Panc1 (cell line): ENCODE measurements at regions not wholly inside any gene's neighbourhood (a gene's known extent, or its start where the extent isn't known, plus 50 kb on each side); places are given as distances from the start of the nearest gene placed in this dataset.

Experiments
- ATAC-seq: fragments of 200-7000 bp; cut with Tn5 transposase; 2 replicates; pipeline ENCODE4 v1.9.1; 2020; ENCODE audit warnings: mild to moderate bottlenecking, moderate library complexity
- BruUV-seq: library from RNA; stranded (reverse); fragments of 400-500 nt; replicated peaks from 2 replicates; lab custom pipeline; 2021; lab: Mats Ljungman, UMichigan
- CTCF ChIA-PET: fragments of 300-600 bp; sonication (Branson Sonifier 250); formaldehyde crosslinking; loops from one replicate; lab custom pipeline; 2022; ENCODE audit warnings: antibody characterized with exemption; lab: Charles Lee
- POLR2A ChIA-PET: fragments of 300-600 bp; sonication (Branson Sonifier 250); formaldehyde crosslinking; loops from one replicate; lab custom pipeline; 2022; ENCODE audit warnings: antibody characterized with exemption; lab: Charles Lee
- DNase-seq: peaks from one replicate; pipeline ENCODE4 v3.0.0-alpha.2; 2010; ENCODE audit warnings: low read depth, low spot score
- H3K27ac ChIP-seq: 2 replicates; pipeline ENCODE4 v1.5.1; 2011; ENCODE audit warnings: mild to moderate bottlenecking, low read length, inconsistent platforms
- H3K27me3 ChIP-seq: fragments of 200-500 bp; sonication (Bioruptor generic); 2 replicates; pipeline ENCODE4 v1.6.0; 2014; ENCODE audit warnings: low read length, inconsistent platforms; ENCODE audit not compliant: control insufficient read depth, insufficient read depth
- H3K36me3 ChIP-seq: fragments of 200-500 bp; sonication (Bioruptor generic); 2 replicates; pipeline ENCODE4 v1.5.1; 2014; ENCODE audit warnings: inconsistent platforms, mild to moderate bottlenecking, low read length, moderate library complexity; ENCODE audit not compliant: control insufficient read depth, insufficient read depth
- H3K4me1 ChIP-seq: 2 replicates; pipeline ENCODE4 v1.5.1; 2011; ENCODE audit warnings: inconsistent platforms, mild to moderate bottlenecking, low read length, moderate library complexity; ENCODE audit not compliant: control insufficient read depth, insufficient read depth
- H3K4me3 ChIP-seq, 2 experiments: 2 replicates each; pipeline ENCODE4 v1.5.1; 2011 to 2012; ENCODE audit warnings: low read depth in 2 of 2, low read length in 2 of 2, mild to moderate bottlenecking in 2 of 2, inconsistent platforms in 1 of 2, moderate library complexity in 1 of 2
- H3K9me3 ChIP-seq: fragments of 200-500 bp; sonication (Bioruptor generic); 2 replicates; pipeline ENCODE4 v1.5.1; 2014; ENCODE audit warnings: low read depth, mild to moderate bottlenecking, inconsistent platforms, low read length, moderate library complexity; ENCODE audit not compliant: control insufficient read depth, insufficient read depth
- POLR2AphosphoS5 ChIP-seq: IDR thresholded peaks from 2 replicates; pipeline ENCODE4 v1.6.1; 2012; ENCODE audit warnings: mild to moderate bottlenecking, low read depth, low read length, moderate library complexity
- SIN3A ChIP-seq: IDR thresholded peaks from 2 replicates; pipeline ENCODE4 v1.6.1; 2012; ENCODE audit warnings: low read depth, mild to moderate bottlenecking, low read length, moderate library complexity, borderline replicate concordance; ENCODE audit not compliant: insufficient read depth
- TCF7L2 ChIP-seq: IDR thresholded peaks from 2 replicates; pipeline ENCODE4 v1.6.1; 2011; ENCODE audit warnings: mild to moderate bottlenecking, low read depth, low read length, inconsistent platforms
- in situ Hi-C: cut with HindIII; loops from 2 replicates; pipeline ENCODE4 v1.10.0; 2016; ENCODE audit warnings: low sequenced_read_pairs, low pct_unique_long_range_greater_than_20kb
- intact Hi-C: fragments of 100-400 bp; cut with micrococcal nuclease; formaldehyde crosslinking; loops from one replicate; pipeline ENCODE4 v1.10.0; 2022; ENCODE audit not compliant: unreplicated experiment
- TF ChIP-seq, protein P1 (sequence below): fragments of 450-650 bp; IDR thresholded peaks from 2 replicates; pipeline ENCODE4 v1.5.1; 2017; ENCODE audit warnings: mild to moderate bottlenecking
- TF ChIP-seq, protein P2 (sequence below), 2 experiments: IDR thresholded peaks; 2 replicates each; pipeline ENCODE4 v1.6.1; 2011 to 2012; ENCODE audit warnings: low read depth in 2 of 2, control low read depth in 1 of 2, low read length in 1 of 2, mild to moderate bottlenecking in 1 of 2, moderate library complexity in 1 of 2; ENCODE audit not compliant: insufficient read depth in 1 of 2

- ChIA-PET POLR2A (no interaction called here), CTCF (no interaction called here)
- intact Hi-C loops, result no loop called here
- DNase-seq, result no peak
- Histone ChIP-seq H3K9me3 (no peaks in the 10 kb centered on the region), H3K27ac (no peak overlapping the region), H3K4me3 (no peak overlapping the region), H3K4me1 (no peaks in the 10 kb centered on the region), H3K36me3 (no peaks in the 10 kb centered on the region), H3K27me3 (no peaks in the 10 kb centered on the region)
- ATAC-seq, result no peak
- no TSS peak for BruUV-seq
- in situ Hi-C loops, result no loop called here
- TF ChIP-seq, protein P1, sequence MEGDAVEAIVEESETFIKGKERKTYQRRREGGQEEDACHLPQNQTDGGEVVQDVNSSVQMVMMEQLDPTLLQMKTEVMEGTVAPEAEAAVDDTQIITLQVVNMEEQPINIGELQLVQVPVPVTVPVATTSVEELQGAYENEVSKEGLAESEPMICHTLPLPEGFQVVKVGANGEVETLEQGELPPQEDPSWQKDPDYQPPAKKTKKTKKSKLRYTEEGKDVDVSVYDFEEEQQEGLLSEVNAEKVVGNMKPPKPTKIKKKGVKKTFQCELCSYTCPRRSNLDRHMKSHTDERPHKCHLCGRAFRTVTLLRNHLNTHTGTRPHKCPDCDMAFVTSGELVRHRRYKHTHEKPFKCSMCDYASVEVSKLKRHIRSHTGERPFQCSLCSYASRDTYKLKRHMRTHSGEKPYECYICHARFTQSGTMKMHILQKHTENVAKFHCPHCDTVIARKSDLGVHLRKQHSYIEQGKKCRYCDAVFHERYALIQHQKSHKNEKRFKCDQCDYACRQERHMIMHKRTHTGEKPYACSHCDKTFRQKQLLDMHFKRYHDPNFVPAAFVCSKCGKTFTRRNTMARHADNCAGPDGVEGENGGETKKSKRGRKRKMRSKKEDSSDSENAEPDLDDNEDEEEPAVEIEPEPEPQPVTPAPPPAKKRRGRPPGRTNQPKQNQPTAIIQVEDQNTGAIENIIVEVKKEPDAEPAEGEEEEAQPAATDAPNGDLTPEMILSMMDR, result no peak
- TF ChIP-seq SIN3A (no peak), POLR2AphosphoS5 (no peak), TCF7L2 (no peak)
- TF ChIP-seq, protein P2, sequence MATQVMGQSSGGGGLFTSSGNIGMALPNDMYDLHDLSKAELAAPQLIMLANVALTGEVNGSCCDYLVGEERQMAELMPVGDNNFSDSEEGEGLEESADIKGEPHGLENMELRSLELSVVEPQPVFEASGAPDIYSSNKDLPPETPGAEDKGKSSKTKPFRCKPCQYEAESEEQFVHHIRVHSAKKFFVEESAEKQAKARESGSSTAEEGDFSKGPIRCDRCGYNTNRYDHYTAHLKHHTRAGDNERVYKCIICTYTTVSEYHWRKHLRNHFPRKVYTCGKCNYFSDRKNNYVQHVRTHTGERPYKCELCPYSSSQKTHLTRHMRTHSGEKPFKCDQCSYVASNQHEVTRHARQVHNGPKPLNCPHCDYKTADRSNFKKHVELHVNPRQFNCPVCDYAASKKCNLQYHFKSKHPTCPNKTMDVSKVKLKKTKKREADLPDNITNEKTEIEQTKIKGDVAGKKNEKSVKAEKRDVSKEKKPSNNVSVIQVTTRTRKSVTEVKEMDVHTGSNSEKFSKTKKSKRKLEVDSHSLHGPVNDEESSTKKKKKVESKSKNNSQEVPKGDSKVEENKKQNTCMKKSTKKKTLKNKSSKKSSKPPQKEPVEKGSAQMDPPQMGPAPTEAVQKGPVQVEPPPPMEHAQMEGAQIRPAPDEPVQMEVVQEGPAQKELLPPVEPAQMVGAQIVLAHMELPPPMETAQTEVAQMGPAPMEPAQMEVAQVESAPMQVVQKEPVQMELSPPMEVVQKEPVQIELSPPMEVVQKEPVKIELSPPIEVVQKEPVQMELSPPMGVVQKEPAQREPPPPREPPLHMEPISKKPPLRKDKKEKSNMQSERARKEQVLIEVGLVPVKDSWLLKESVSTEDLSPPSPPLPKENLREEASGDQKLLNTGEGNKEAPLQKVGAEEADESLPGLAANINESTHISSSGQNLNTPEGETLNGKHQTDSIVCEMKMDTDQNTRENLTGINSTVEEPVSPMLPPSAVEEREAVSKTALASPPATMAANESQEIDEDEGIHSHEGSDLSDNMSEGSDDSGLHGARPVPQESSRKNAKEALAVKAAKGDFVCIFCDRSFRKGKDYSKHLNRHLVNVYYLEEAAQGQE (IDR thresholded peaks at IDR 0.05; ENCODE audit: insufficient read depth in 1 of 2, low read depth in 2 of 2, low read length in 1 of 2), result no peak
These were observed 87.3 kb upstream of the NMU start for GRCh38 chr4:55723403-55723802.

GRCh38 chr4:55725057-55725456 lies 89.0 kb upstream of the NMU start:
- Histone ChIP-seq H3K4me1 (no peaks in the 10 kb centered on the region), H3K27ac (no peak overlapping the region), H3K27me3 (no peaks in the 10 kb centered on the region), H3K4me3 (no peak overlapping the region), H3K36me3 (no peaks in the 10 kb centered on the region), H3K9me3 (no peaks in the 10 kb centered on the region)
- BruUV-seq, result no TSS peak
- no peak for TF ChIP-seq POLR2AphosphoS5
- TF ChIP-seq, protein P1, result no peak
- TF ChIP-seq SIN3A, result no peak
- TF ChIP-seq TCF7L2, result no peak
- TF ChIP-seq, protein P2 (IDR thresholded peaks at IDR 0.05; ENCODE audit: insufficient read depth in 1 of 2, low read depth in 2 of 2, low read length in 1 of 2), result no peak
- DNase-seq (no peak), ATAC-seq (no peak)
- in situ Hi-C loops, result no loop called here
- POLR2A ChIA-PET, result no interaction called here
- intact Hi-C loops, result no loop called here
- CTCF ChIA-PET, result no interaction called here
